D721Med (cell line): ENCODE measurements at regions not wholly inside any gene's neighbourhood (a gene's known extent, or its start where the extent isn't known, plus 50 kb on each side); places are given as distances from the start of the nearest gene placed in this dataset.

Experiments used
- DNase-seq: peaks from one replicate; pipeline ENCODE4 v3.0.0; 2011; ENCODE audit warnings: low spot score; ENCODE audit not compliant: insufficient read length
- FAIRE-seq: peaks from 2 replicates; lab custom pipeline; 2011; peaks lifted over from hg19 to GRCh38; lab: Jason Lieb, UNC
- TF ChIP-seq, protein P1 (sequence below): IDR thresholded peaks from 2 replicates; pipeline ENCODE4 v1.5.1; 2012; ENCODE audit warnings: mild to moderate bottlenecking, control low read depth; ENCODE audit not compliant: insufficient read depth; ENCODE audit errors: missing control alignments

DNA sequence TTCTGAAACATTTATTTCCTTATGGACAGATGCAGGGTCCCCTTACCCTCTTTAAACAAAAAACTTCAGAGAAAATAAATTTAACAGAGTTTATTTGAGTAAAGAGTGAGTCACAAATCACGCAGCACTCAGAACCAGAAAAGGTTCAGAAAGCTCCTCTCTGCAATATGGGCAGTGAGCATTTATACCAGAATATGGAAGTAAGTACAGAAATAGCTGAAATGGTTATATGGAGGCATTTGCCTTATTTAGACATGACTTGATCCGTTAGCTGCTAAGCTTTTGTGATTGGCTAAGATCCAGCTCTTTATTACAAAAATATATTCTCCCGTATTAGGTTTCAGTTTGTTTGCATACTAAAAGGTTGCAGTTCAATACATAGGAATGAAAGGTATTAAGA, 1554.1 kb downstream of the EFNA5 start:
- TF ChIP-seq, protein P1, sequence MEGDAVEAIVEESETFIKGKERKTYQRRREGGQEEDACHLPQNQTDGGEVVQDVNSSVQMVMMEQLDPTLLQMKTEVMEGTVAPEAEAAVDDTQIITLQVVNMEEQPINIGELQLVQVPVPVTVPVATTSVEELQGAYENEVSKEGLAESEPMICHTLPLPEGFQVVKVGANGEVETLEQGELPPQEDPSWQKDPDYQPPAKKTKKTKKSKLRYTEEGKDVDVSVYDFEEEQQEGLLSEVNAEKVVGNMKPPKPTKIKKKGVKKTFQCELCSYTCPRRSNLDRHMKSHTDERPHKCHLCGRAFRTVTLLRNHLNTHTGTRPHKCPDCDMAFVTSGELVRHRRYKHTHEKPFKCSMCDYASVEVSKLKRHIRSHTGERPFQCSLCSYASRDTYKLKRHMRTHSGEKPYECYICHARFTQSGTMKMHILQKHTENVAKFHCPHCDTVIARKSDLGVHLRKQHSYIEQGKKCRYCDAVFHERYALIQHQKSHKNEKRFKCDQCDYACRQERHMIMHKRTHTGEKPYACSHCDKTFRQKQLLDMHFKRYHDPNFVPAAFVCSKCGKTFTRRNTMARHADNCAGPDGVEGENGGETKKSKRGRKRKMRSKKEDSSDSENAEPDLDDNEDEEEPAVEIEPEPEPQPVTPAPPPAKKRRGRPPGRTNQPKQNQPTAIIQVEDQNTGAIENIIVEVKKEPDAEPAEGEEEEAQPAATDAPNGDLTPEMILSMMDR = no peak
- DNase-seq (no peak), FAIRE-seq (no peak)

DNA sequence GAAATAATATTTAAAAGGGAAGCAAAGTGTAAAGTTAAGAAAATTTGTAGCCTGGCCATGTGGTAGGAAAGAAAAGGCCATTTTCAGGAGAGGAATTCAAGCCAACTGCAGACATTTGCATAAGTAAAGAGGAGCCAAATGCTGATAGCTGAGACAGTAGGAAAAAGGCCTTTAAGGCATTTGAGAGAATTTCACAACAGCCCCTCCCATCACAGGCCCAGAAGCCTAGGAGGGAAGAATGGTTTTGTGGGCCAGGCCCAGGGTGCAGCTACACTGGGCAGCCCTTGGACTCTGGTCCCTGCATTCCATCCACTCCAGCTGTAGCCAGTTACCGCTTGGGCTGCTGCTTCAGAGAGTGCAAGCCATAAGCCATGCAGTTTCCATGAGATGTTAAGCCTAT, 1556.8 kb downstream of the EFNA5 start:
- FAIRE-seq = no peak
- DNase-seq = no peak
- TF ChIP-seq, protein P1 = no peak

DNA sequence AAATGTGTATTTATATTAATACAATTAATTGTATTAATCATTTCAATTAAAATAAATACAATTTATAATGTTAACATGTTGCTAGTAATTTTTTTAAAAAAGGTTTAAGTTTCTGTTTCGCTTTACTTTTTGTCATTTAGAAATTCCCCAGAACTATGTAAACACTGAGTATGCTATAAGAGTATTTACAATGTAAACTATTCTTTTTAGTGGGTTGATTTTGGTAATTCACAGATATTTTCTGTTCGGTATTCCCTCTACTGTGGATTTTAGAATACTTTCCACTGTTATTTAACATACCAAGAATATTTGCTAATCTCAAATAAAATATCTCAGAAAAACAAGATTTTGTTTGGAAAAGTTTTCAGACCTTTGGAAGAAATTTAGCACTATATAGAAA, 1564.4 kb downstream of the EFNA5 start:
- DNase-seq (no peak), FAIRE-seq (no peak)
- TF ChIP-seq, protein P1 = no peak

- TF ChIP-seq, protein P1 = no peak
- DNase-seq (no peak), FAIRE-seq (no peak)
Measured at GRCh38 chr5:106097340-106097739, 1573.4 kb downstream of the EFNA5 start.

GRCh38 chr5:106094839-106095238, 1575.9 kb downstream of the EFNA5 start:
- no peak for FAIRE-seq
- TF ChIP-seq, protein P1 = no peak
- DNase-seq = no peak

- FAIRE-seq (no peak), DNase-seq (no peak)
- TF ChIP-seq, protein P1 = no peak
Measured at GRCh38 chr5:106094204-106094607, 1576.5 kb downstream of the EFNA5 start.

DNA sequence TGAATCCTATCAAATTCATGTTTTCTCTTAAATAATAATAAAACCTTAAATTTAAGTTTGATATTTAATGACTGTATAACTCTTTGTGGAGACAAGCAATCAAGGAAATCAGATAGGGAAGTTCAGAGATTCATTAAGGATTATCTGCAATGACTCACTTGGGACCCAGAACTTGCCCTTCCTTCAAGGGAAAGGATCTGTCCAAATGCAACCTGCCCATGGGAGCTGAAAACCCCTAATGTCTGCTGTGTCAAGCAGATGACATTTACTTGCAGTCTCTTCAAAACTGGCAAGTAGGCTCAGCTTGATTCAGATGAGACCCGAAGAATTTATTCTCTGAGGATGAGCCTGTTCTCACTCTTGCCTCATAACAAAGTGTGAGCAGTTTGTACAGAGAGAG, 1577.6 kb downstream of the EFNA5 start:
- DNase-seq (no peak), FAIRE-seq (no peak)
- TF ChIP-seq, protein P1 = no peak
